Transverse colon (tissue), 4 donors: ENCODE measurements at regions not wholly inside any gene's neighbourhood (a gene's known extent, or its start where the extent isn't known, plus 50 kb on each side); places are given as distances from the start of the nearest gene placed in this dataset.

Experiments used
- DNase-seq: peaks from one replicate; pipeline ENCODE4 v3.0.0-alpha.2; 2019
- H3K27ac ChIP-seq, 4 donors: fragments of 200-600 bp; sonication (generic); 2 replicates each; pipeline ENCODE4 v1.5.1; 2016 to 2018; ENCODE audit warnings: inconsistent platforms in 4 of 4
- H3K27me3 ChIP-seq: fragments of 200-600 bp; sonication (generic); 2 replicates; pipeline ENCODE4 v1.5.1; 2017; ENCODE audit warnings: inconsistent platforms
- H3K36me3 ChIP-seq, 4 donors: fragments of 200-600 bp; sonication (generic); 2 replicates each; pipeline ENCODE4 v1.5.1; 2017 to 2019; ENCODE audit warnings: inconsistent platforms in 4 of 4
- H3K4me1 ChIP-seq, 4 donors: fragments of 200-600 bp; sonication (generic); 2 replicates each; pipeline ENCODE4 v1.5.1; 2017 to 2020; ENCODE audit warnings: inconsistent platforms in 4 of 4
- H3K4me3 ChIP-seq, 4 donors: fragments of 200-600 bp; sonication (generic); 1 replicate in 1 of 4; 2 replicates in 3 of 4; pipeline versions ENCODE4 v1.5.1 to v1.6.1; 2017 to 2019; ENCODE audit warnings: inconsistent platforms in 4 of 4
- H3K9me3 ChIP-seq, 2 donors: fragments of 200-600 bp; sonication (generic); 2 replicates each; pipeline ENCODE4 v1.5.1; 2017 to 2019; ENCODE audit warnings: inconsistent platforms in 2 of 2
- CTCF ChIP-seq, 5 experiments: fragments of 200-600 bp in 3 of 5; fragments of 450-650 bp in 2 of 5; sonication (generic) in 3 of 5; IDR thresholded peaks; 1 replicate in 2 of 5; 2 replicates in 3 of 5; pipeline ENCODE4 v1.5.1; 2016 to 2017; ENCODE audit warnings: antibody characterized with exemption in 5 of 5, inconsistent platforms in 3 of 5, mild to moderate bottlenecking in 2 of 5, moderate library complexity in 1 of 5
- EP300 ChIP-seq: sonication (generic); formaldehyde crosslinking; IDR thresholded peaks from one replicate; pipeline ENCODE4 v1.6.1; 2017; ENCODE audit warnings: antibody characterized with exemption, low read depth
- POLR2A ChIP-seq: fragments of 450-650 bp; IDR thresholded peaks from one replicate; pipeline ENCODE4 v1.6.1; 2016; ENCODE audit warnings: antibody characterized with exemption, mild to moderate bottlenecking, moderate library complexity
- POLR2AphosphoS5 ChIP-seq, 3 donors: sonication (generic); formaldehyde crosslinking; IDR thresholded peaks; one replicate each; pipeline ENCODE4 v1.6.1; 2016; ENCODE audit warnings: antibody characterized with exemption in 3 of 3
- WGBS, 2 donors: methylation state at CpG; one replicate each; pipeline ENCODE4 v1.1.5; 2018; ENCODE audit warnings: low coverage in 1 of 2; 5-methylcytosine and 5-hydroxymethylcytosine counted together
- in situ Hi-C, 4 donors: fragments of 200-750 bp; cut with MboI; loops; one replicate each; pipeline versions ENCODE4 v1.15.0 to v1.15.1; 2017; ENCODE audit warnings: low sequenced_read_pairs in 3 of 4, low pct_ligation_motif_present in 1 of 4, low pct_unique_long_range_greater_than_20kb in 1 of 4
- intact Hi-C: fragments of 100-400 bp; cut with DNase I; formaldehyde crosslinking; loops from one replicate; pipeline ENCODE4 v1.15.1; 2023; ENCODE audit warnings: low total_unique reads

DNA sequence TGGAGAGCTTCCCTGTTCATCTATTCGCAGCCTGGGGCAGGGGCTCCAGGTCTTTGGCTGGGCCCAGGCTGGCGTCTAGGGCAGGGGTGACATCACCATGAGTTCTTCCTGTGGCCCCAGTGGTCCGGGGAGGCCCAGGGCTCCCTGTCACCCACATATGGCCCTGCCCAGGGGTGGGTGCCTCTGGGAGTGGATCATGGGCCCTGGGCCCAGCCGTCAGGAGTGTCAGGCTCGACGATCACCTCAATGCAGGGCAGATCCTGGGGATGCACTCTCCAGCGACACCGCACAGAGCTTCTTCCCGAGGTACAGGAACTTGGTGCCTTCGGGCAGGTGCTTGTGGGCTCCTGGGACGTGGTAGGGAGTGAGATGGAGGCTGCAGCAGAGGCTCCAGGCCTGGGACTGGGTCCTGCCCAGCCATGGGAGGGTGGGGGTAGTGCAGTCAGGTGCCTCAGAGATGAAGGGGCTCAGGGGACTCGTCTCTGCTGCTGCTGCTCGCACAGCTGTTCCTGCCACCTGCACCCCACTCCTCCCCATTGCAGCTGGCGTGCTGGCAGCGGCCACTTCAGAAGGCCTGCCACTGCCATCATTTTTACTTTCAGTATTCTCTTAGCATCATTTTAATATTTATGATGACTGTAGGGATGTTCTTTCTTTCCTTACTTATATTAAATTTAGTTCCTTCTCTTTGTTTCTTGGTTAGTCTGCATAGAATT is 196.0 kb upstream of the VRK2 start:
- in situ Hi-C loops (no loop called here), intact Hi-C loops (no loop called here)
- no peak for TF ChIP-seq CTCF (IDR thresholded peaks at IDR 0.05)
- TF ChIP-seq POLR2AphosphoS5 (IDR thresholded peaks at IDR 0.05) = no peak
- TF ChIP-seq EP300 = no peak
- no peak for TF ChIP-seq POLR2A
- Histone ChIP-seq H3K9me3 (no peaks in the 10 kb centered on the region), H3K4me3 (no peak overlapping the region), H3K4me1 (no peaks in the 10 kb centered on the region), H3K36me3 (no peaks in the 10 kb centered on the region), H3K27ac (no peak overlapping the region), H3K27me3 (no peaks in the 10 kb centered on the region)
- DNase-seq = no peak
- WGBS, 2 donors = 85% methylated on average over 14 of the region's 15 CpGs; no CpG with 5 or more reads in 1 of the 2 donors

DNA sequence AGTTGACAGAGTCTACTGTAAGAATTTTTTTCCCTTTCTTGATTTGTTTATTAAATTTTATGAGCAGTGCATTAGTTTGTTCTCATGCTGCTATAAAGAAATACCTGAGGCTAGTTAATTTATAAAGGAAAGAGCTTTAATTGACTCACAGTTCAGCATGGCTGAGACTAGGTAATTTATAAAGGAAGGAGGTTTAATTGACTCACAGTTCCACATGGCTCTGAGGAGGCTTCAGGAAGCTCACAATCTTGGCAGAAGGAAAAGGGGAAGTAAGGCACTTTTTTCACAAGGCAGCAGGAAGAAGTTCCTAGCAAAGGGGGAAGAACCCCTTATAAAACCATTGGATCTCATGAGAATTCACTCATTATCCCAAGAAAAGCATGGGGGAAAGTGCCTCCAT is 191.4 kb upstream of the VRK2 start:
- no peak for DNase-seq
- in situ Hi-C loops = no loop called here
- Histone ChIP-seq H3K4me3 (no peak overlapping the region), H3K27me3 (no peaks in the 10 kb centered on the region), H3K36me3 (no peaks in the 10 kb centered on the region), H3K9me3 (no peaks in the 10 kb centered on the region), H3K4me1 (no peaks in the 10 kb centered on the region), H3K27ac (no peak overlapping the region)
- intact Hi-C loops = no loop called here
- TF ChIP-seq POLR2A = no peak
- TF ChIP-seq POLR2AphosphoS5 (IDR thresholded peaks at IDR 0.05) = no peak
- TF ChIP-seq CTCF (IDR thresholded peaks at IDR 0.05) = no peak
- no peak for TF ChIP-seq EP300

GRCh38 chr2:57859755-57860154 is 186.9 kb upstream of the VRK2 start:
- Histone ChIP-seq H3K4me3 (no peak overlapping the region), H3K36me3 (no peaks in the 10 kb centered on the region), H3K27me3 (no peaks in the 10 kb centered on the region), H3K27ac (no peak overlapping the region), H3K4me1 (no peaks in the 10 kb centered on the region), H3K9me3 (no peaks in the 10 kb centered on the region)
- WGBS, 2 donors = 90 to 99% methylated on average over 2 of the region's 2 CpGs
- no peak for DNase-seq
- in situ Hi-C loops (no loop called here), intact Hi-C loops (no loop called here)
- no peak for TF ChIP-seq POLR2A

GRCh38 chr2:57862153-57862552 is 184.5 kb upstream of the VRK2 start:
- Histone ChIP-seq H3K9me3 (no peaks in the 10 kb centered on the region), H3K36me3 (no peaks in the 10 kb centered on the region), H3K27ac (no peak overlapping the region), H3K4me1 (no peaks in the 10 kb centered on the region), H3K4me3 (no peak overlapping the region), H3K27me3 (no peaks in the 10 kb centered on the region)
- intact Hi-C loops = no loop called here
- 81 to 100% methylated on average over 2 of the region's 2 CpGs for WGBS, 2 donors
- DNase-seq = no peak
- in situ Hi-C loops = no loop called here
- TF ChIP-seq POLR2A = no peak
- TF ChIP-seq EP300 = no peak
- TF ChIP-seq CTCF (IDR thresholded peaks at IDR 0.05) = no peak
- TF ChIP-seq POLR2AphosphoS5 (IDR thresholded peaks at IDR 0.05) = no peak

GRCh38 chr2:57862727-57863126 is 183.9 kb upstream of the VRK2 start:
- in situ Hi-C loops = no loop called here
- no peak overlapping the region for H3K27ac ChIP-seq

More at GRCh38 chr2:57862727-57863126, 183.9 kb upstream of the VRK2 start:
- Histone ChIP-seq H3K27me3 (no peaks in the 10 kb centered on the region), H3K4me3 (no peak overlapping the region), H3K4me1 (no peaks in the 10 kb centered on the region), H3K36me3 (no peaks in the 10 kb centered on the region), H3K9me3 (no peaks in the 10 kb centered on the region)
- intact Hi-C loops = no loop called here
- DNase-seq = no peak
- no peak for TF ChIP-seq CTCF (IDR thresholded peaks at IDR 0.05)
- TF ChIP-seq EP300 = no peak
- no peak for TF ChIP-seq POLR2A
- no peak for TF ChIP-seq POLR2AphosphoS5 (IDR thresholded peaks at IDR 0.05)
